ENCODE measurements at regions not wholly inside any gene's neighbourhood (a gene's known extent, or its start where the extent isn't known, plus 50 kb on each side); places are given as distances from the start of the nearest gene placed in this dataset.

GRCh38 chr6:104473021-104473429 lies 386.7 kb downstream of the HACE1 start:
- H3K4me3 ChIP-seq (ENCODE audit: low read depth, low read length), result no peak overlapping the region
- DNase-seq (ENCODE audit: low read depth), result no peak
- TF ChIP-seq CTCF (IDR thresholded peaks at IDR 0.05; ENCODE audit: insufficient read depth, low read depth, low read length), result no peak

GRCh38 chr6:104472021-104472901 lies 387.5 kb downstream of the HACE1 start:
- no peak overlapping the region for H3K4me3 ChIP-seq (ENCODE audit: low read depth, low read length)
- no peak for TF ChIP-seq CTCF (IDR thresholded peaks at IDR 0.05; ENCODE audit: insufficient read depth, low read depth, low read length)
- DNase-seq (ENCODE audit: low read depth), result no peak

GRCh38 chr6:104466306-104466705 lies 393.4 kb downstream of the HACE1 start:
- no peak for DNase-seq (ENCODE audit: low read depth)
- TF ChIP-seq CTCF (IDR thresholded peaks at IDR 0.05; ENCODE audit: insufficient read depth, low read depth, low read length), result no peak
- H3K4me3 ChIP-seq (ENCODE audit: low read depth, low read length), result no peak overlapping the region

GRCh38 chr6:104462811-104463599 lies 396.7 kb downstream of the HACE1 start:
- peak; percentile 9 for DNase-seq (ENCODE audit: low read depth)
- H3K4me3 ChIP-seq (ENCODE audit: low read depth, low read length), result no peak overlapping the region

GRCh38 chr6:104460738-104461483 lies 398.8 kb downstream of the HACE1 start:
- TF ChIP-seq CTCF (IDR thresholded peaks at IDR 0.05; ENCODE audit: insufficient read depth, low read depth, low read length), result no peak
- DNase-seq (ENCODE audit: low read depth), result no peak
- H3K4me3 ChIP-seq (ENCODE audit: low read depth, low read length), result no peak overlapping the region

More at GRCh38 chr6:104462811-104463599, 396.7 kb downstream of the HACE1 start:
- TF ChIP-seq CTCF (IDR thresholded peaks at IDR 0.05; ENCODE audit: insufficient read depth, low read depth, low read length), result no peak

- no peak for TF ChIP-seq CTCF (IDR thresholded peaks at IDR 0.05; ENCODE audit: insufficient read depth, low read depth, low read length)
- no peak for DNase-seq (ENCODE audit: low read depth)
Measured at GRCh38 chr6:104459543-104459942, 400.2 kb downstream of the HACE1 start.

More at GRCh38 chr6:104459543-104459942, 400.2 kb downstream of the HACE1 start:
- no peak overlapping the region for H3K4me3 ChIP-seq (ENCODE audit: low read depth, low read length)

Measured in fibroblast of villous mesenchyme (primary cell).